HG03378 (cell line): ENCODE measurements at regions not wholly inside any gene's neighbourhood (a gene's known extent, or its start where the extent isn't known, plus 50 kb on each side); places are given as distances from the start of the nearest gene placed in this dataset.
"Not testable (repeated sequence)": the region's sequence is repeated elsewhere in the genome, so short reads cannot be mapped to it uniquely, and the experiment has no call there.

ENCODE experiments used
- ATAC-seq: cut with Tn5 transposase; IDR thresholded peaks from one replicate; pipeline ENCODE4 v1.9.1; 2021; ENCODE audit warnings: mild to moderate bottlenecking, moderate library complexity; ENCODE audit not compliant: unreplicated experiment

DNA sequence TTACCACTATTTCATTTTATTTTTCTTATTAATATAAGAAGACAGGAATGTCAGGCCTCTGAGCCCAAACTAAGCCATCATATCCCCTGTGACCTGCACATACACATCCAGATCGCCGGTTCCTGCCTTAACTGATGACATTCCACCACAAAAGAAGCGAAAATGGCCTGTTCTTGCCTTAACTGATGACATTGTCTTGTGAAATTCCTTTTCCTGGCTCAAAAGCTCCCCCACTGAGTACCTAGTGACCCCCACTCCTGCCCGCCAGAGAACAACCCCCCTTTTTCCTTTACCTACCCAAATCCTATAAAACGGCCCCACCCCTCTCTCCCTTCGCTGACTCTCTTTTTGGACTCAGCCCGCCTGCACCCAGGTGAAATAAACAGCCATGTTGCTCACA, 77.8 kb upstream of the FANCL start:
- not testable (repeated sequence) for ATAC-seq

DNA sequence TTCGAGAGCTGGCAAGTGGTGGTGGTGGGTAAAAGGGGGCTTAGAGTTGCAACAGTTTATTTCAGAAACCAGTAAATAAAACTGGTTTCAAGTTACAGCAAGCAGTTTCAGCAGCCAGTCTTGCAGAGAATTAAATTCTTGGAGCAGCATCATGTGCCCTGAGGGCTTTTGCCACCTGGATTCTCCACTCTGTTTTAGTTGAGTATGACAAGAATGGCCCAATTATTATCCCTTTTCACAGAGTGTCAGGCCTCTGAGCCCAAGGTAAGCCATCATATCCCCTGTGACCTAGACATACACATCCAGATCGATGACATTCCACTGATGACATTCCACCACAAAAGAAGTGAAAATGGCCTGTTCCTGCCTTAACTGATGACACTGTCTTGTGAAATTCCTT, 72.8 kb upstream of the FANCL start:
- no peak for ATAC-seq

DNA sequence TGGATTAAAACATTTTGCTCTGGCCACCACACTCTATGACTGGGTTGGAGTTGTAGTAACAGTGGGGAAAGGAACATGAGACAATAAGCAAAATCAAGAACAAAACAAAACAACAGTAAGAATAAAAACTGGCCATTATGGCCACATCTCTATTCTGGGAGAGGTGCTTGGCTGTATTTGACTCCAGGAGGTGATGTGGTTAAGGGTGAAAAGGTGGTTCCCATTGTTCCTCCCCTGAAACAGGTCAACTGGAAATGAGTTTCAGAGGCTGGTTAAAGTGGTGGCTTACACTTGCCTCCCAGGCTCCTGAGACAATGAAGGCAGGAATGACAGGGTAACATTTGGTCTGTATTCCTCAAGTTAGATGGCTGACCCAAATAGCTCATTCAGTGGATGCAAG, 67.3 kb upstream of the FANCL start:
- ATAC-seq: no peak

DNA sequence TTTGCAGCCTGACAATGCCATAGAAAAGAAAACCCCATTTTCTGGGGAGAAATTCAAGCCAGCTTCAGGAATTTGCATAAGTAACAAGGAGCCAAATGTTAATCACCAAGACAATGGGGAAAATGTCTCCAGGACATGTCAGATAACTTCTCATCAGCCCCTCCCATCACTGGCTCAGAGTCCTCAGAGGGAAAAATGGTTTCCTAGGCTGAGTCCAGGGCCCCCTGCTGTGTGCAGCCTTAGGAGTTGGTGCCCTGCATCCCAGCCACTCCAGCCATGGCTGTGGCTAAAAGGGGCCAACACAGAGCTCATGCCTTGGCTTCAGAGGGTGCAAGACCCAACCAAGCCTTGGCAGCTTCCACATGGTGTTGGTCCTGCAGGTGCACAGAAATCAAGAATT, 63.7 kb upstream of the FANCL start:
- no peak for ATAC-seq

DNA sequence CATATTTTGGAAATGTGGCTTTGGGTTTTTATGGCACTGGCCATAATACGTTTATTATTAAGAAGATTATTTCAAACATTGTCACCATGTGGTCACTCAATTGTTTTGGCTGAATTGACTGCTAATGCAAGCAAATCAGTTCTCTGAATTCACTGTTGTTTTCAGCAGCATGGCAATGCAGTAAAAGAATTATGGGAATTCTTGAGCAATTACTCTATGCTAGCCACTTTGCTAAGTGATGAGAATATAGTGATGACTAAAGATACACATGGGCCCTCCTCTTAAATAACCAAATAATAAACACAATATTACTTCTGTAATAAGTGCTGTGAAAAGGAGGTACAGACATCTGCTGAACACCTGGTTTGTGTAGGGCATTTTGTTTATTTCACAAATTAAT, 58.0 kb upstream of the FANCL start:
- ATAC-seq: no peak

DNA sequence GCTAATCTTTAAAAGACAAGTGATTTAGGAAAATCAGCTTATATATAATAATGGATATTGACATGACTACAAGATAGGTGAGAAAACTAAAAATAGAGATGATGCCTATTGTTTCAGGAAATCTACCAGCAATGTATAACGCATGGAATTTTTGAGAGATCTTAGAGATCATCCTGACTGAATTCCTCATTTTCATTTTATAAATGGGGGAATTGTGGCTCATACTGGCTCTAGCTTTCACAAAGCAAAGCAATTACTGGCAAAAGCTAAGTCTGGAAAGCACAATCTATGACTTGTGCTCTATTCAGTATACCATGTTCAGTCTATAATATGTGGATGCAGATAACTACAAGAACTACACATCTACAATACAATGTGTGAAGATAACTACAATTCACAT, 51.9 kb upstream of the FANCL start:
- no peak for ATAC-seq

DNA sequence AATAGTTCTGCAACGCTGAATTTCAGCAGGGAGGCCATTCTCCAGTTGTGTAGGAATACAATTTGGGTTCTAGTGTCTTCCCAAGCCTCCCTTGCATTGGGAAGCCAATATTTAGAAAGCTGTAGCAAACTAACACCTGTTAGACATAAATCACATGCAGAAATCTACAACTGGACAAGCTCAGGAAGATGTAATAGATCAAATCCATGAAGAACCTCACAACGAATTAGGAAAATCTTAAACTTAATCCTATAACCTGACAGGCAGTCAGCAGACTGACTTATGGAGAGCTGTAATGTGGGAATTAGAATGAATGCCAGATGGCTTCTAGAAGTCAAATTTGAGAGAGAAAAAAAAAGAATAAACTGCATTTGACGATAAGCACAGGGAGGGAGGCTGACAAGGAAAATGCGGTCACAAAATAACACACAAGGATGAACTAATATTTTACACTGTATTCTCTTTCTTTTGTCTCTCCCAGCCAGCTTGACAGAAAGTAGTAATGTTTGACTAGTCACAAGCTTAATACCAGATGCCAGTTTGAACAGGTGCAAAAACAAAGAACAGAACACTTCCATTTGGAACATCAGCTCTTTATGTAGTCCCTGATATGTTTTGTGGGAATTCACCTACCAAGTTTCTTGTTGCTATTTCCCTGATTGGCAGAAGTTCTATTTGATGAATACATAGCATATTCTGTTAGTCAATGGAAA, 50.8 kb upstream of the FANCL start:
- no peak for ATAC-seq
